ENCODE measurements at regions not wholly inside any gene's neighbourhood (a gene's known extent, or its start where the extent isn't known, plus 50 kb on each side); places are given as distances from the start of the nearest gene placed in this dataset.

DNA sequence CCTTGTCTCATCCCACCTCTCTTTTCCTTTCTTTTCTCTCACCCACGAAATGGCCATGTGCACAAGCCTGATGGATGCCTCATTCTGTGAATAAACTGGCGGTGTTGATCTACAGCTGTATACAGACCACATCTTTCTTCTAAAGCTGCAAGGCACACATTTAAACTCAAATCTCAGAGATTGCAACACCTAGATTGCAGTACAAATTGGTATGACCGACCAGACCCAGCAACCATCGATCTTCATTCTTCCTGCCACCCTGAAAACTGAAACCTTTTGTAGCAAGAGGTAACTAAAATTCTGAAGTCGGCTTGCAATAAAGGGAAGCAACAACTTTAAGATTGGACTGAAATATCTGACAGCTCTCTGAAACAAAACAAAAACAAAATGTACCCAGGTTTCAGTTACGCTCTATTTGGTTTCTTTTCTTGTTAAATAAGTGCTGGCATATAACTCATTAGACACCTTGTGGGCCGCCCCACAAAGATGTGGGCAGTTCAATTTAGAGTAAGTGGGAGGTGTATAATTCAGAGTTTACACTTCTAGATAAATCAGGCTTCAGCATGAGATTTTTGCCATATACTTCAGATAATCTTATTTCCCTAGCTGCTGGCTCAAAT, 390.0 kb upstream of the NOVA1 start:
- Histone ChIP-seq H4K20me1 (ENCODE audit: insufficient read depth, low read length) (no peaks in the 10 kb centered on the region), H3K9me3 (ENCODE audit: control insufficient read depth, insufficient read depth, low read length) (no peaks in the 10 kb centered on the region)
- ATAC-seq (ENCODE audit: low read depth), result no peak

More for the DNA sequence above, 390.0 kb upstream of the NOVA1 start:
- no peaks in the 10 kb centered on the region for H3K36me3 ChIP-seq (ENCODE audit: control insufficient read depth, insufficient read depth, low read length)
- in situ Hi-C loops (cut with MboI; ENCODE audit: low sequenced_read_pairs) (no loop called here), intact Hi-C loops (cut with micrococcal nuclease) (loop anchor here (10.0 kb wide), 2 partner anchors 253 to 733 kb away; no protein-coding TSS in a partner anchor), dilution Hi-C loops (cut with HindIII; ENCODE audit: low sequenced_read_pairs, unreplicated experiment) (no loop called here)
- no peak for DNase-seq
- H4K91ac ChIP-seq (ENCODE audit: insufficient read depth, low read depth, low read length), result no peak overlapping the region
- POLR2A ChIA-PET (ENCODE audit: unreplicated experiment), result no interaction called here
- H3K4ac ChIP-seq (ENCODE audit: low read depth, low read length), result no peak overlapping the region
- no peak overlapping the region for H3K56ac ChIP-seq (ENCODE audit: extremely low read depth, insufficient read depth, low read length)
- no peak overlapping the region for H3K27ac ChIP-seq (ENCODE audit: insufficient read depth, low read length)
- no peak overlapping the region for H3K14ac ChIP-seq (replicated peaks; ENCODE audit: low read depth, low read length)
- WGBS, 2 experiments (ENCODE audit: extremely low coverage in 2 of 2, insufficient read length in 1 of 2), result 30% methylated on average over 2 of the region's 7 CpGs; no CpG with 5 or more reads in 1 of the 2 experiments
- no TSS peak for BruUV-seq (replicated peaks)
- CTCF ChIA-PET, result no interaction called here
- no peak overlapping the region for H3K9ac ChIP-seq (ENCODE audit: low read depth, low read length)
- no peak overlapping the region for H3K4me3 ChIP-seq (ENCODE audit: insufficient read depth, low read depth, low read length)
- H2AK5ac ChIP-seq (ENCODE audit: low read depth, low read length), result no peak overlapping the region
- no peak overlapping the region for H2AK9ac ChIP-seq (replicated peaks; ENCODE audit: low read depth, low read length, poor library complexity)
- H2BK15ac ChIP-seq (ENCODE audit: low read depth, low read length), result no peak overlapping the region
- no peaks in the 10 kb centered on the region for H3K9me1 ChIP-seq (ENCODE audit: insufficient read depth, low read length)
- no peaks in the 10 kb centered on the region for H3K79me1 ChIP-seq (ENCODE audit: low read depth in 1 of 2, low read length in 2 of 2)
- no peak overlapping the region for H2BK5ac ChIP-seq (ENCODE audit: low read depth, low read length, poor library complexity, severe bottlenecking)
- no peaks in the 10 kb centered on the region for H3K4me1 ChIP-seq (ENCODE audit: control insufficient read depth, insufficient read depth, low read length)
- no peak overlapping the region for H3K4me2 ChIP-seq (ENCODE audit: low read depth, low read length)
- no peak overlapping the region for H2BK20ac ChIP-seq (ENCODE audit: low read depth, low read length)
- TF ChIP-seq POLR2A (IDR thresholded peaks at IDR 0.05; ENCODE audit: low read depth, low read length) (no peak), CHD1 (IDR thresholded peaks at IDR 0.05; ENCODE audit: low read depth, low read length) (no peak), MAZ (IDR thresholded peaks at IDR 0.05; ENCODE audit: borderline replicate concordance, low read depth, low read length) (no peak)
- TF ChIP-seq, protein P1, sequence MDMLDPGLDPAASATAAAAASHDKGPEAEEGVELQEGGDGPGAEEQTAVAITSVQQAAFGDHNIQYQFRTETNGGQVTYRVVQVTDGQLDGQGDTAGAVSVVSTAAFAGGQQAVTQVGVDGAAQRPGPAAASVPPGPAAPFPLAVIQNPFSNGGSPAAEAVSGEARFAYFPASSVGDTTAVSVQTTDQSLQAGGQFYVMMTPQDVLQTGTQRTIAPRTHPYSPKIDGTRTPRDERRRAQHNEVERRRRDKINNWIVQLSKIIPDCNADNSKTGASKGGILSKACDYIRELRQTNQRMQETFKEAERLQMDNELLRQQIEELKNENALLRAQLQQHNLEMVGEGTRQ (IDR thresholded peaks at IDR 0.05; ENCODE audit: low read depth, low read length), result no peak
- no peak overlapping the region for H3K18ac ChIP-seq (ENCODE audit: low read depth, low read length)
- no peak overlapping the region for H3K23ac ChIP-seq (ENCODE audit: low read depth, low read length)
- no peak overlapping the region for H2BK120ac ChIP-seq (ENCODE audit: low read depth, low read length)
- H3K27me3 ChIP-seq (ENCODE audit: control insufficient read depth, insufficient read depth, low read length), result no peaks in the 10 kb centered on the region
- no peak overlapping the region for H2AFZ ChIP-seq (replicated peaks; ENCODE audit: low read length, poor library complexity)
- H4K5ac ChIP-seq (ENCODE audit: low read depth, low read length), result no peak overlapping the region
- H4K8ac ChIP-seq (ENCODE audit: low read depth in 2 of 2, low read length in 2 of 2), result no peak overlapping the region

Data from IMR-90 (cell line).